DMS53 (cell line): ENCODE measurements at regions not wholly inside any gene's neighbourhood (a gene's known extent, or its start where the extent isn't known, plus 50 kb on each side); places are given as distances from the start of the nearest gene placed in this dataset.
"Not testable (repeated sequence)": the region's sequence is repeated elsewhere in the genome, so short reads cannot be mapped to it uniquely, and the experiment has no call there.

Experiments used
- DNase-seq: peaks from one replicate; lab custom pipeline; 2025; lab: John Stamatoyannopoulos, UW

DNA sequence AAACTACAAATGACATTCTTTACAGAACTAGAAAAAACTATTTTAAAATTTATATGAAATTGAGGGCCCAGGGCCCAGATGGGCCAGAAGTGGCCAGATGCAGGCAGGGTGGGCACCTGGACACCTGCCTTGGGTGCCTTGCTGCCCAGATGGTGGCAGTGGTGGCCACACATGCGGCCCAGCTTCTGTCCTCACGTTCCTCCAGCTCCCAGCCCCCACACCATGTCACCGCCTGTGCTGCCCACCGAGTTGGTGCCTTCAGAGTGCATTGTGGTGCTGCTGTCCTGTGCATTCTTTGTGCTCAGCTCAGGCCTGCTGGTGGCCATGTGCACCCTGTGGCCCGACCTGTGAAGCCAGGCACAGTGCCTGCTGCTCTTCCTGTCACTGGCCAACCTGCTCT, 216.8 kb upstream of the CXADR start:
- DNase-seq, result no peak

DNA sequence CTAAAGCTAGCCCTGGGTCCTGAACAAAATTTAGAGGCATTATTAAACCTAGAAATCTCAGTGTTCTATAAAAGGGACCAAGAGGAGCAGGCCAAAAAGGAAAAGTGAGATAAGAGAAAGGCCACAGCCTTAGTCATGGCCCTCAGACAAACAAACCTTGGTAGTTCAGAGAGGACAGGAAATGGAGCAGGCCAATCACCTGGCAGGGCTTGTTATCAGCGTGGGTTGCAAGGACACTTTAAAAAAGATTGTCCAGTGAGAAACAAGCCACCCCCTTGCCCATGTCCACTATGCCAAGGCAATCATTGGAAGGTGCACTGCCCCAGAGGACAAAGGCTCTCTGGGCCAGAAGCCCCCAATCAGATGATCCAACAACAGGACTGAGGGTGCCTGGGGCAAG, 213.3 kb upstream of the CXADR start:
- DNase-seq, result not testable (repeated sequence)

DNA sequence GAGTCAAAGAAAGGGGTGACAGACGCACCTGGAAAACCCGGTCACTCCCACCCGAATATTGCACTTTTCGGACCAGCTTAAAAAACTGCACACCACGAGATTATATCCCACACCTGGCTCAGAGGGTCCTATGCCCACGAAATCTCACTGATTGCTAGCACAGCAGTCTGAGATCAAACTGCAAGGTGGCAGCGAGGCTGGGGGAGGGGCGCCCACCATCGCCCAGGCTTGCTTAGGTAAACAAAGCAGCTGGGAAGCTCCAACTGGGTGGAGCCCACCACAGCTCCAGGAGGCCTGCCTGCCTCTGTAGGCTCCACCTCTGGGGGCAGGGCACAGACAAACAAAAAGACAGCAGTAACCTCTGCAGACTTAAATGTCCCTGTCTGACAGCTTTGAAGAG, 185.1 kb upstream of the CXADR start:
- DNase-seq, result not testable (repeated sequence)

DNA sequence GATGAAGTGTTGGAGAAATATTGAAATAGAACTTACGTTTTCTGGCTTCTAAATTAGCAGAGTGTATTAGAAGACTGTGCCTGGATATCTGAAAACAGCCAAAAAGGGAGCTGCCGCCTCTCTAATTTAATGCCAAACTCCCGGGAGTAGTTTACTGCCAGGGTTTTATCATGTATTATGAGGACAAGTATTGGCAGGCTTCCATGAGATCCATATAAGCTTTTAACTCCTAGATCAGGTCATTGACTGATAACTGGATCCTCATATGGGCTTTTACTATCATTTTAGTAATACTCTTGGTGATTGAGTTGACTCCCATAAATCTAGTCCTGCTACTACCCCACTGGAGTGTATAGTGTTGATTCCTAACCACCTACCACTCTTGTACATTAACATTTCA, 178.4 kb upstream of the CXADR start:
- no peak for DNase-seq

DNA sequence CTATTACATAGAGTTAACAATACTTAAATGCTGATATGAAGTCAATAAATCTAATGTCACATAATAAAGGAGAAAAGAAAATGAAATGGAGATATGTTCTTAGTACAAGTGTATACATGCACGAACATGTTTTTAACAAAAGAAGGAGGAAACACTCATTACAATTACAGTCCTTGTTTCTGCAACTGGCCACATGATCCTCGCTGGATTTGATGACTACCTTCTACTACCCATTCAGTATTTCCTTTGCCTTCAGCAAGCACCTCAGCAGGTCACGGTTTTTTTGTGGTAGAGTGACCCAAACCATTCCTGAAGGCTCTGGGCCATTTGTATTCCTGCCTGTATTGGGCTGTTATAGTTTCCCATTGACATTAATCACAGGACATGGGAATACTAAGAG, 172.8 kb upstream of the CXADR start:
- DNase-seq, result no peak

DNA sequence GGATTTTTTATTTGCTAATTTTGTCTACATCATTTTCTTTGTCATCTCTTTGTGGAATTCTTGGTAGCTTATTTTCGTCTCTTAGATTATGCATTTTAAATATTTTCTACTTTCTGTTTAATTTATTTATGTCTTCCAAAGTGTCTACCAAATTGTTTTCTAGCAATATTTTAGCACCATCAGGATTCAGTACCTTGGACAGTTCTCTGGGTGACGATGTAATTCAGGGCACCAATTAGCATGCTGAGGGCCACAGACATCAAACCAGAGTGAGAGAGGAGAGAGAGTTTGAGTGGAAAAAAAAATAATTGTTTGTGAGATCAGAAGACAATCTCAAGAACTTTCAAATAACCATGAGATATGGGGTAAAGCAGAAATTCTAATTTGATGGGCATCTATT, 169.8 kb upstream of the CXADR start:
- peak; percentile 17 for DNase-seq

DNA sequence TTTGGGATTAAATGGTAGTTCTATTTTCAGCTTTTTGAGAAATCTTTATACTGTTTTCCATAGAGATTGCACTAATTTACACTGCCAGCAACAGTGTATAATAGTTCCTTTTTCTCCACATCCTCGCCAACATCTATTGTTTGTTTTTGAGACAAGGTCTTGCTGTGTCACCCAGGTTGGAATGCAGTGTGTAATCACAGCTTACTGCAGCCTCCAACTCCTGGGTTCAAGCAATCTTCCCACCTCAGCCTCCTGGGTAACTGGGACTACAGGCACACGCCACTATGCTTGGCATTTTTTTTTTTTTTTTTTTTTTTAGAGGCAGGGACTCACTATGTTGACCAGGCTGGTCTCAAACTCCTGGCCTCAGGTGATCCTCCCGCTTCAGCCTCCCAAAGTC, 164.5 kb upstream of the CXADR start:
- no peak for DNase-seq

DNA sequence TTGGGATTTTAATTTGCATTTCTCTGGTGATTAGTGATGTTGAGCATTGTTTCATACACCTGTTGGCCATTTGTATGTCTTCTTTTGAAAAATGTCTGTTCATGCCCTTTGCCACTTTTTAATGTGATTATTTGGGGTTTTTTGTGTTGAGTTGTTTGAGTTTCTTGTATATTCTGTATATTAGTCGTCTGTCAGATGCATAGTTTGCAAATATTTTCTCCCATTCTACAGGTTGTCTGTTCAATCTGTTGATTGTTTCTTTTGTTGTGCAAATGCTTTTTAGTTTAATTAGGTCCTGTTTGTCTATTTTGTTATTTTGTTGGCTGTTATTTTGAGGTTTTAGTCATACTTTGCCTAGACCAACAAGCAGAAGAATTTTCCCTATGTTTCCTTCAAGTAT, 164.0 kb upstream of the CXADR start:
- no peak for DNase-seq

DNA sequence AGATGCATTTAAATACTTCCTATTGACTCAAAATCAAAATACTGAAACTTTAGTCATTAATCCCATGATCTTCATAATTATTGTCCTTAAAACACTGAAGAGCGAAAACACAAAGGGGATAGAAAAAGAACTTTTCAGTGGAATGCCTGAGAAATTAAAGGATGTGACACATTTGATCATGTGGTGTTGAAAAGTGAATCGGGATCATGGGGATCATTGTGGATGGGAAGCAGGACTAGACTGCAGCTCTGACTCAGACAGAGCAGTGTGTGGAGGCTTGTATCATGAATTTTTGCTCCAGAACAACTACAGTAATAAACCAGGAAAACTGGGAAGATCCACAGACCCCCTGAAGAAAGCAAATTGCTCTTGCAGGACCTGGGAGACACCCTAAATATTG, 161.1 kb upstream of the CXADR start:
- no peak for DNase-seq

DNA sequence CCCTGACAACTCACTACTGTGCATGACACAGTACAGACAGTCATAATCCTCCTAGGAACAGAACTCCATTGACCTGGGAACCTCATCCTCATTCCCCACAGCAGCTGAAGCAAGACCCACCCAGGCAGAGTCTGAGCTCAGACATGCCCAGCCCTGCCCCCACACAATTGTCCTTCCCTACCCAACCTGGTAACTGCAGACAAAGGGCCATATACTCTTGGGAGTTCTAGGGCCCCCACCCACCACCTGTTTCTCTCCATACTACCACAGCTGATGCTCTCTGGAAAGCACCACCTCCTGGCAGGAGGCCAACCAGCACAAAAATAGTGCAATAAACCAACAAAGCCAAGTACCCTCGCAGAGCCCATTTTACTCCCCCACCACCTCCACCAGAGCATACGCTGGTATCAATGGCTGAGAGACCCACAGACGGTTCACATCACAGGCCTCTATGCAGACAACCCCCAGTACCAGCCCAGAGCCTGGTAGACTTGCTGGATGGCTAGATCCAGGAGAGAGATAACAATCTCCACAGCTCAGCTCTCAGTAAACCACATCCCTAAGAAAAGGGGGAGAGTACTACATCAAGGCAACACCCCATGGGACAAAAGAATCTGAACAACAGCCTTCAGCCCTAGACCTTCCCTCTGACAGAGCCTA, 159.7 kb upstream of the CXADR start:
- no peak for DNase-seq

DNA sequence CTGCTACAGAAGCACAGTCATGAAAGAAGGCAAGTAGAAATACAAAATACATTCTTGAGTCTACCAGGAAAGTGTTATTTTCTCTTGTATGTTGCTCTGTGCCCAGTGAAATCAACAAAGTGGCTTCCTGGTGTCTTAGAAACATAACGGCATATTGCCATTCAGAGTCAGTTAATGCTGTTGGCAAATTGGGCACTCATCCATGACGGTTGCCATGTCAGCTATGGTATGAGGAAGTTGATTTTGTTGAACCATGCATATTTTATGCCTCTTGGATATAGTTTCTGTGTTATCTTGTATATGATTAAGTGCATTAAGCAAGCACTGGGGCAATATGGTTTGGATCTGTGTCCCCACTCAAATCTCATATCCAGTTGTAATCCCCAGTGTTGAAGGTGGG, 153.1 kb upstream of the CXADR start:
- DNase-seq, result peak; percentile 76

DNA sequence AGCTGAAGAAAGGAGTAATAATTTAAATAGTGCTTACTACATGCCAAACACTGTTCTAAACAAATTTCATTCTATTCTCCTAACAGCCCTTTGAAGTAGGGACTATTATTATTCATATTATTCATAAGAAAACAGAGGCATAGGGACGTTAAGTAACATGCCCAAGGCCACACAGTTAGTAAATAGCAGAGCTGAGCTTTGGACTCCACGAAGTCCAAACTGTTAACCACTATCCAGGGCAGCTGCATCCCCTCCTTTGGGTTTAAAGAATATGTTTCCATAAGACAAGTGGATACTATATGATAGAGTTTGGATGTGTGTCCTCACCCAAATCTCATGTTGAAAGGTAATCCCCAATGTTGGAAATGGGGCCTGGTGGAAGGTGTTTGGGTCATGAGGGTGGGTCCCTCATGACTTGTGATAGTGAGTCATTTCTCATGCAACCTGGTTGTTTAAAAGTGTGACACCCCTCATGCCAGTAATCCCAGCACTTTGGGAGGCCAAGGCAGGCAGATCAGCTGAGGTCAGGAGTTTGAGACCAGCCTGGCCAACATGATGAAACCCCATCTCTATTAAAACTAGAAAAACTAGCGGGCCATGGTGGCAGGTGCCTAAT, 144.0 kb upstream of the CXADR start:
- no peak for DNase-seq

DNA sequence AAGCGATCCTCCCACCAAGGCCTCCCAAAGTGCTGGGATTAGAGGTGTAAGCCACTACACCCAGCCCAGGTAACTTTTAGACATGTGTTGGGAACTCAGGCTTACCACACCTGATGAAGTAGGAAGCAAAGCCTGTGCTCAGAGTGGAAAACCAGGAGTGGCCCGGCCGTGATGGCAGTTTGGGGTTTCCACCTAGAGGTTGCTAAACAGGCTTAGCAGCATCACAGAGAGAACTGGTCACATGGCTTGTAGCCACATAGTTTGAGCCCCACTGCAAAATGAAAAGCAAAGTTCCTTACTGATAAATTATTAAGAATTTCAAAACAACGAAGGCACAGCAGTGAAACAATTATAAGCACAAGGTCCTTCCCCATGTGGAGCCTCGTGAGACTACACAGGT, 142.6 kb upstream of the CXADR start:
- peak; percentile 17 for DNase-seq

DNA sequence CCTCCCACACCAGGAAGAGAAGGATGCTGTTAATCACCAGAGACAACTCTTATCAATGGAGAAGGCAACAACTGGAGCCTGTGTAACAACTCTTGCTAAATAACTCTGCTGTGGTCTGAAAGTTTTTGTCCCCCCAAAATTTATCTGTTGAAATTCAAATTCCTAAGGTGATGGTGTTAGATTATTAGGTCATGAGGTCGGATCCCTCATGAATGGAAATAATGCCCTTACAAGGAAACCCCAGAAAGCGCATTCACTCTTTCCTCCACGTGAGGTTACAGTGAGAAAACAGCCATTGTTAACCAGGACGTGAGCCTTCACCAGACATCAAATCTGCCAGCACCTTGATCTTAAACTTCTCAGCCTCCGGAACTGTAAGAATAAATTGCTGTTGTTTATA, 141.9 kb upstream of the CXADR start:
- DNase-seq, result no peak

DNA sequence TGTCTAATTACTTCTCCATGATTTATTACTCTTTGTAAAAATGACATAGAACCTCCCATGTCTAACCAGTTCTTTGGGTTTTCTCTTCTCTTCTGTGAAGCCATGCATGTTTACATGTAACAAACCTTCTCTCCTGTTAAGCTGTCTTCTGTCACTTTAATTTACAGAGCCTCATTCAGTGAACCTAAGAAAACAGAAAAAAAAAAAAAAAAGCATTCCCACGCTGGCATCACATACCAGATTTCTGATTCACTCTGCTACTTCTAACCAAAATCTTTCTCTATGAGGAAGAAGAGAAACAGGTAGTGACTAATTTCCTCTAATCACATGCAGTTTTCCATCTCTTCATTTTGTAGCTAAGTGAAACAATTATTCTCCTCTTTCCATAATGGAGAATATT, 141.4 kb upstream of the CXADR start:
- no peak for DNase-seq

DNA sequence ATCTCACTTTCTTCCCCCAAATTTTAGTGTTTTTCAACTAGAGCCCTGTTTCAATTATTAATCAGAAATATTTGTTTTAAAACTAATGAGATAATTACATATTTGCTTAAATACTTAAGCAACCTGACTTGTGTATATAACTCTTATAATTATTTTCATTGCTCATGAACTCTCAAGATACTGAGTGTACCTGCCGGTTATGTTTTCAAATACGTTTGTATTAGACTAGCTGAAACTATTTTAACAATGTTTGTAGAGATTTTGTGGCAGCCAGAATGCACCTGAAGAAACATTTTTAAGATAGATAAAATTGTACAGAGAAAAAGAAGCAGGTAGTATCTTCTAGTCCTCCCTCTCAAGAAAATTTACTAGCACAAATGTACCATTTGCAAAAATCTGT, 140.6 kb upstream of the CXADR start:
- DNase-seq, result no peak

DNA sequence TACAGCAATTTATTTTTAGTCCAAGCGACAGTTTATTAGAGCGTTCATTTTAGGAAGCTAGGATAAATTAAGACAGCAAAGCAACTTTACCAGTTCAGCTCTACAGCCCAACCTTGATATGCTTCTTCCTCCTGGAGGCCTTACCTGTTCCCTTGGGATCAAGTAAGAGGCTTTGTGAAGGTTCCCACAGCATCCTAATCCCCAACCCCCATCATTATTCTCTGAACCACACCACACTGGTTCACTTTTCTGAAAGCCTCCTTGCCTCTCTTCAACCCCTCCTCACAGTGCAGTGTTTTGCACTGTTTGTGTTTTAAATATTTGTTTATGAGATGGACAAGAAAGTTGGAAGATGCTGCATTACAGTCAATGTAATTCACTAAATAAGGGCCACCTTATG, 126.3 kb upstream of the CXADR start:
- DNase-seq, result no peak

DNA sequence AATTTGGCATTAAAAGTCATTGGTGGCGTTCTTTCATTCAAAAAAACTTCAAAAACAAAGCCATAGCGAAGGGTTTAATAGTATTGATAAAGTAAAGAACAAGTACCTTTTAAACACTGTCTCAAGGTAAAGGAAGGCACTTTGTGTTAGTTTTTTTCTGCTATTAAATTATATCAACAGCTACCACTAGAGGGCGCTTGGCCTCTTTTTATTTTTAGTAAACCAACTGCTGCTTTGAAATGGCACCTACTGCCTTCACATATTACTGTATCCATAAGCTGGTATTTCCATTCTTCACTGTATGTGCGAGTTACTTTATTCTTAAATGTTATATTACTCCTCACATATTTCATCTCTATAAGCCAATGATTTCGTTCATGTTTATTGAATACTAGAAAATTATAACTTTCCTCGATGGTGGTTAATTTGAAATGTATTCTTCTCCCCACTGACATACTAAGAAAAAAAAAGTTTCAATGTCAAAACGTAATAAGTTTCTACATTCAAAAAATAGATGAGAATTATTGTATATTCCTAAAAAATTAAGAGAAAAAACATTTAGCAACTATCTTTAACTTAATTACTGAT, 125.7 kb upstream of the CXADR start:
- peak; percentile 77 for DNase-seq

DNA sequence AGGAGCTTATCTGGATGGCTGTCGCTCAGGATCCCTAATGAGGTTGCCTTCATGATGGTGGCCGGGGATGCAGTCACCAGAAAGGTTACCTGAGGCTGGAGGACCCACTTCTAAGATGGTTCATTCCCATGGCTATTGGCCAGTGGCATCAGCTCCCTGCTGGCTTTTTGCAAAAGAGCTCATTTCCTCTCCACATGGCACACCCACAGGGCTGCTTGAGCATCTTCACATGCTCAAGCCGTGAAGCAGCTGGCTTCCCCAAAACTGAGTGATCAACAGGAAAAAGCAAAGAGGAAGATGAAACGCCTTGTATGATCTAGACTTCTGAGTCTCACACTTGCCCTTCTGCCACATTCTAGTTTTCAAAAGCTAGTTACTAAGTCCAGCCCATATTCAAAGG, 124.6 kb upstream of the CXADR start:
- DNase-seq, result no peak

DNA sequence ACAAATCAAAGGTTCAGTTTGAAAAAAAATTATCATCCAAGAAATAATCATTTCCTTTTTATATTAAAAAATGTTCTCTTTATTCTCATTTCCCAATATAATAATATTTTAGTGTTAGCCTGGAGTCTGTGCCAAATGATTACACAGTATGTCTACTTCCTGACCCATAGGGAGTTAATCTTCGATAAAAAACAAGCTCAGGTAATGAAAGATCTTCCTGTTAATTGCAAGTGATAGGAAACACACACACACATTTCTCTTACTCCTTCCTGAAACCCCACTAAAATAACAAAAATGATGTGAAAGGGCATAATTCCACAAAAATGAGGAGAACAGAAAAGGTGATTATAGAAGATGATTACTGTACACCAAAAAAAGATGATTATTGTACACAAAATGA, 123.5 kb upstream of the CXADR start:
- DNase-seq, result no peak

DNA sequence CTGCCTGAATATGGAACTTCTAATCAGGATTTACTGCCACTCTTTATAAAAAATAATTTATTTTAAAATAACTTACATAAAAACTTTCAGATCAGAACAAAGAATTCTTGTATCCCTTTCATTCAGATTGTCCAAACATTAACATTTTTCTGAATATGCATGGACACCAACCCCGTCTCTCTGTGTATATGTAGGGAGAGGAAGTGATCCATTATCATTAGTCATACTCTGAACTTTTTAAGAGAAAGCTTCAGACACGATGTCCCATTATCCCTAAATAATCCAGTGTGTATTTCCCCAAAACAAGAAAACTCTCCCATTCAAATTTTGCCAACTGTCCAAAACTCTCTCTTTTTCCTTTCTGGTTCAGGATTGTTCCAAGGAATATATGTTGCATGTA, 122.3 kb upstream of the CXADR start:
- DNase-seq, result no peak

DNA sequence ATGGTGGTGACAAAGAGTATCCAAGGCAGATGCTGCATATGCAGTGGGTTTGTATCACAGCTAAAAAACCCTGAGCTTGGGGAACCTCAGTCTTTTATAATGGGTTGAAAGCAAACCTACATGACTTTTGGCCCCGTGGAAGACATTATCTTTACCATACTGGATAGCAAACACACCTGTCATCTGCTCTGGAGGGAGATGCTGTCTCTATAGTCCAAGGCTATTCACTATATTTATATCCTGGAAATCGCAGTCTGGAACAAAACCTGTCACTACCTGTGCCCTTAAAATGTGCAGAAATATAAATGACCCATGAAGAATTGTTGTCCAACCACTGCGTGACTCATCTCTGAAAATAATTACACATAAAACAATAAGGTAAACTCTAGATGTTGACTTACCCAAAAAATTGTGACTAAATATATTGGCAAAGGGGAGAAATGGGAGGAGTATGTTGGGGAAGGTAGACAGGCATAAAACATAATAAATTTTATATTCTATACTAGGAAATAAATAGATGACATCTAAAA, 121.0 kb upstream of the CXADR start:
- DNase-seq, result peak; percentile 70

DNA sequence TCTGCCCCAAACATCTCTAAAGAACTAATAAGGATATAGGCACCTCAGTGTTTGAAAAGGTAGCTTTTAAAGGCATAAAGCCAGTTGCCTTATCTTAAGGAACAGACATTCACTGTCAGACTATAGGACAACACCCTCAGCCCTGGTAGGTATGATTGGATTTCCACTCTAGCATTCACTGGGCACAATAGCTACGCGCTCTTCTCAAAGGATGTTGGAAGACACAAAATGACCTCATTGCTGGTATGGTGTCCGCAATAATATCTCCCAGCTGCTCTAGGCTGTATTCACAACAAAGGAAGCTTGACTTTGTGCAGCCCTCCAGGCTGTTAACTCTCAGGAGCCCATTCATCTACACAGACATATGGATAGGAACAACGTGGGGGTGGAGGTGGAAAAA, 119.4 kb upstream of the CXADR start:
- DNase-seq, result peak; percentile 15

DNA sequence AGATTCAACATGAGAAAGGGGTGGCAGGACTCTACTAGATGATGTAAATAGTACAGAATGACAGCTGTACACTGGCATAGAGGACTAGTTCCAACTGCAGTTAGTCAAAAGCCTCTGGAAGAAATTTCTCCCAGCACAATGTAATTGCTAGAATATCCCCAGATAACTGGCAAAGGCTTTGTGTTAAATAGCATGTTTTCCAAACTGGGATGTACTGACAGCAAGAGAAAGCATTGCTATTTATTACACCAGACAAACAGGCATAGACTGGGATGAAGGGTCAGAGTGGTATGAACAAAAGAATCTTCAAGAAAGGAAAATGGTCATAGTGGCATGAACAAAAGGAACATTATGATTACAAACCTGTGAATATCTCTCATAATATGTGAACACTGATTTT, 115.9 kb upstream of the CXADR start:
- DNase-seq, result no peak
